Activated T-helper 1 cell treated with anti-CD3 and anti-CD28 coated beads, Interleukin-2, amount 50 U/mL, for 16 hours (primary cell): ENCODE measurements at regions not wholly inside any gene's neighbourhood (a gene's known extent, or its start where the extent isn't known, plus 50 kb on each side); places are given as distances from the start of the nearest gene placed in this dataset.

Experiments
- DNase-seq, 2 donors: peaks; one replicate each; pipeline ENCODE4 v3.0.0-alpha.2; 2020; ENCODE audit warnings: low read depth in 1 of 2, low spot score in 1 of 2

GRCh38 chr14:66056926-66057552, 429.1 kb upstream of the CCDC196 start:
- DNase-seq, result no peak

- DNase-seq, result no peak
Observed at GRCh38 chr14:66065188-66065587, 421.0 kb upstream of the CCDC196 start.

GRCh38 chr14:66066981-66067776, 419.0 kb upstream of the CCDC196 start:
- DNase-seq, result no peak

GRCh38 chr14:66069036-66069435, 417.1 kb upstream of the CCDC196 start:
- no peak for DNase-seq

- DNase-seq, result no peak
Observed at GRCh38 chr14:66069830-66070541, 416.2 kb upstream of the CCDC196 start.

- DNase-seq, result peak; percentile 45 to 61
Observed at GRCh38 chr14:66070542-66071319, 415.4 kb upstream of the CCDC196 start.

- no peak for DNase-seq
Observed at GRCh38 chr14:66072190-66073084, 413.7 kb upstream of the CCDC196 start.

GRCh38 chr14:66074537-66074936, 411.6 kb upstream of the CCDC196 start:
- no peak for DNase-seq

- DNase-seq, result no peak
Observed at GRCh38 chr14:66076176-66076575, 410.0 kb upstream of the CCDC196 start.

- no peak for DNase-seq
Observed at GRCh38 chr14:66078006-66078405, 408.2 kb upstream of the CCDC196 start.

GRCh38 chr14:66081594-66082376, 404.4 kb upstream of the CCDC196 start:
- no peak for DNase-seq

GRCh38 chr14:66085224-66085623, 400.9 kb upstream of the CCDC196 start:
- no peak for DNase-seq

- no peak for DNase-seq
Observed at GRCh38 chr14:66085665-66086064, 400.5 kb upstream of the CCDC196 start.

- DNase-seq, result no peak
Observed at GRCh38 chr14:66087231-66087630, 398.9 kb upstream of the CCDC196 start.

- no peak for DNase-seq
Observed at GRCh38 chr14:66088656-66089055, 397.5 kb upstream of the CCDC196 start.

GRCh38 chr14:66092206-66092605, 394.0 kb upstream of the CCDC196 start:
- no peak for DNase-seq

- no peak for DNase-seq
Observed at GRCh38 chr14:66092748-66093147, 393.4 kb upstream of the CCDC196 start.

- DNase-seq, result no peak
Observed at GRCh38 chr14:66094001-66094727, 392.0 kb upstream of the CCDC196 start.

GRCh38 chr14:66099451-66099850, 386.7 kb upstream of the CCDC196 start:
- DNase-seq, result no peak
